Stimulated activated CD8-positive, alpha-beta memory T cell treated with anti-CD3 and anti-CD28 coated beads, Interleukin-4, amount 100 ng/mL, for 48 hours (primary cell): ENCODE measurements at regions not wholly inside any gene's neighbourhood (a gene's known extent, or its start where the extent isn't known, plus 50 kb on each side); places are given as distances from the start of the nearest gene placed in this dataset.
"Not testable (repeated sequence)": the region's sequence is repeated elsewhere in the genome, so short reads cannot be mapped to it uniquely, and the experiment has no call there.

Source experiments
- DNase-seq: peaks from one replicate; pipeline ENCODE4 v3.0.0-alpha.2; 2020

DNA sequence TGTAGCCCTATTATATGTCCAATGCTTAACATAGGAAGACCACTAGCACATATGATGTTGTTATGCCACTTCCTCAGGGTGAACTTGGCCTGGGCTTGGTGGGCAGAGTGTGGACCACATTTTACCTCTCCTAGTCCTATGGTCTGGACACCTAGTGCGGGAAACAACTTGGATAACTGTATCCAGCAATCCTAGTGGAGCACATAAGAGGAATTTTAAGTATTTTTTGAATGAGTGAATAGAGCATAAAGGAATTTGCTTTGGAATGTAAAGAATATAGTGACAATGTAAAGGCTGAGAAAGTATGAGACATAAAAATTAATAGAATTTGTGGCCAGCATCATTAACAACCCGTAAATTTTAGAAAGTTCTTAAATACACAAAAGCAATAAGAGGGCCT lies 528.9 kb downstream of the IGSF11 start:
- DNase-seq: no peak

DNA sequence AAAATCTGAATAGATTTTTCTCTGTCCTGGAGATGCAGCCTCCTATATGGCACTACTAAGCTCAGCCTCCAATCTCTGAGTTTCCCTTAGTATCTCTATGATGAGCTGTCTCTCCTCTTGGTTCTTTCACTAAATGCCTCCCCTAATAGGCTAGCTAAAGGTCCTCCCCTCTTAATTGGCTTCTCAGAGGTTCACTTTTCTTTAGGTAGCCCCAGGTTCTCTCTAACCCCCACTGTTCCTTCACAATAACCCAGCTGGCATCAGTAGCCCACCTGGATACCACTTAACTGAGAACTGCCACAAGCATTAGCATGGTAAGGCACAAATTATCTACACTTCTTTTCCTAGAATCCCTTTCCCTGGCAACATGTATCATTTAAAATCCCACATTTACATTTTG lies 523.2 kb downstream of the IGSF11 start:
- DNase-seq: no peak

DNA sequence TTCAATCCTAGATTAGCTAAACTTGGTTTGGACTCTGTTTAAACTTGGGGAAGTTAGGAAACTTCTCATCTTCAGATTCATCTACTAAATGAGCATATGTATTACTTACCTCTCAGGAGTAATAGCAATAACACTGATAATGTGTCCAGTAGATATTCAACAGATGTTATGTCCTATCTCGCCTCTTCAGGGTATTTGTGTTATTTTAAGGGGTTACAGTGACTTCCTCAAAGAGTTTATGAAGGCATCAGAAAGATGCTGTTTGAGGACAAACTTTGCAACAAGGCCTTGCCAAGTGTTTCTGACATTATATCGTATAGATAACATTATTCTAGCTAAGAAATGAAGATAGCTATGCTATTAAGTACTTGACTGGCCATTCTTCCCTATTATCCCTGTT lies 522.3 kb downstream of the IGSF11 start:
- DNase-seq: no peak

DNA sequence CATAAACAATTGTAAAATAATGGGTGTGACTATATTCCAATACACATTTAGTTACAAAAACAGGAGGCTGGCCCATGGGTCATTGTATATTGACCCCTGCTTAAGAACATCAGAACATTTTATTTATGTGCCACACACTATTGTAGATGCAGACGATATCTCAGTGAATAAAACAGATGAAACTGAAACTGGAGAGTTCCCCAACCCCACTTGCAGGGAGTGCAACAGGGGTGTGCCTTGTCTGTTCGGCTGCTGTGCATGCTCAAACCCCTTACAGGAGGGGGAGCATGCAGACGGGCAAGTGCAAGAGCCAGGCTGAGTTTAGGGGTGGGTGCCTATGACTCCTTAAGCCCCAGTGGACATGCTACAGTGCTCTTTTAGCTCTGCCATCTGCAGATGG lies 509.6 kb downstream of the IGSF11 start:
- DNase-seq: no peak

DNA sequence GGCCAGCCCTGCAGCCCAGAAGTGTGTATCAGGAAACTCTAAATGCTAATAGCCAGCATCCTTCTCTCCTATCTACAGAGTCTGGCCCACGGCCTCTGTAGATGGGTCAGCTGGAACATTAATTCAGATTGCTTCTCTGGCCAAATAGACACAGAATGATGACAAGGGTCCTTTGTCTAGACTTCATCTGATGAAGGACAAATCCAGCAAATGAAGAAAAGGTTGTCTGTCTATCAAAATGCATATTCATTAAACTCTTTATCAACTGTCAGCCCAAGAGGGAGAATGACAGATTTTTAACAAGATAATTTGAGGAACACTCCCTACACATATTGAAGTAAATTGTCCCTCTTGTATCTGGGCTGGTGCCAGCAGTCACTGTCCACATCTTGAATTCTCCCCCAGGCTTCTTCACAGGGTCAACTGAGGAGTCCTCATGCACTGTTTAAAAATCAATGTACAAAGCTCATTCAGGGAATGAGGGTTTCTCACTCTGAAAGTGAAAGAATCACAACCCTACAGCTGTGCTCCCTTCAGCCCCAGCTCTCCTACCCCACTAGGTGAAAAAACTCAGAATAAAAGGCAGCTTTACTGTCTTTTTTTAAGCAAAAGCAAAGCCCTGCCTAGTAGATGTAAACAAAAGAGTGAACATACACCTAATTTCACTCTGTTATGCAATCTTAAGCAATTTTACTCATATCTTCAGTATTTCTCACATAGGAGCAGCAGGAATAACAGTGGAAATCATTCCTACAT lies 507.7 kb downstream of the IGSF11 start:
- no peak for DNase-seq

DNA sequence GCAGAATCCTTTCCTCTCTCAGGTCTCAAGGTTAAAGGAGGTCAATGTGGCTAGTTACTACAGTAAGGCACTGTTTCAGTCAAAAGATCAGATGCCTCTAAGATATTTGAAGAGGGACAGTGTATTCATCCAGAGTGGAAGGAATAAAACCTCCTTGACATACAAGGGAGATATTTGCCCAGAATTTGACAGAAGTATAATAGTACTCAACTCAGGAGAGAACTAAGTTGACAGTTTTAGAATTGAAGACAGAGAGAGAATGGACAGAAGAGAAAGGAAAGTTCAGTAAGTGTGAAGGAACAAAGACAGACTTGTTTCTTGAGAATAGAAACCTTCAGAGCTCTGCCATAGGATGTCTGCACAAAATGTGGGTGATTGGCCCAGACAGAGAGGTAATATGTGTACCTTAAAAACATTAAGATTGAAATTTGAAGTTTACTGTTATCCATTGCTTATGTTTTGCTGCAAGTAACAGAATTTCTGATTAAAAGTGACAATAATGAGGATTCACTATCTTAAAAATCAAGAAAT lies 507.1 kb downstream of the IGSF11 start:
- no peak for DNase-seq

DNA sequence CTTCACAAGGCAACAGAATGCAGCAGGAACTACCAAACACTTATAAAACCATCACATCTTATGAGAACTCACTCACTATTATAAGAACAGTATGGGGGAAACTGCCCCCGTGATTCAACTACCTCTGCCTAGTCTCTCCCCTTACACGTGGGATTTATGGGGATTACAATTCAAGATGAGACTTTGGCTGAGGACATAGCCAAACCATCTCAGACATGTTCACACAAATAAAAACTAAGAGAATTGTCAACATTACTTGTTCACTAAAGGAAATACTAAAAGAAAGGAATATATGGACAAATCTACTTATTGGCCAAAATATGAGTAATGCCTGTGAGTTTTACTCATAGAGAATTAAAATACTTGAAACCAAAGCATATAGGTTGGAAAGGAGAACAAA lies 505.1 kb downstream of the IGSF11 start:
- DNase-seq: no peak

DNA sequence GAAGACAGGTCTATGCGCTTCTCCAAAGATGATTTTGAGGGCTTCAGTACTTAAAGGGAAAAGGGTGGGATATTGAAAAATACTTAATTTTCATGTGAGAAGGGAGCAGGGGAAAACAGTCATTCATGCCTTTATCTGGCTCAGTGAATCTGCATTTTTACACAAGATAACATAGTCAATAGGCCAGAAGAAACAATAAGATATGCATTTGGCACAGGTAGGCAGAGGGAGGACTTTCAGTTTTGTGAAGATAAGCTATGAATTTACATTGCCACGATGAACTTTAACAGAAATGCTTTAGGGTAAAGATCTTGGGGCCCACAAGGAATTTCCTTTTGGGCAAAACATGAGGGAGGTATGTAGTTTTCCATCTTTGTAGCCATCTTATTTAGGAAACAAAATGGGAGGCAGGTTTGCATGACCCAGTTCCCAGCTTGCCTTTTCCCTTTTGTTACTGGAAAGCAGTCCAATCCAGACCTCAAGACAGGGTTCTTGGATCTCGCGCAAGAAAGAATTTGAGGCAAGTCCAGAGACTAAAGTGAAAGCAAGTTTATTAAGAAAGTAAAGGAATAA lies 504.2 kb downstream of the IGSF11 start:
- no peak for DNase-seq

DNA sequence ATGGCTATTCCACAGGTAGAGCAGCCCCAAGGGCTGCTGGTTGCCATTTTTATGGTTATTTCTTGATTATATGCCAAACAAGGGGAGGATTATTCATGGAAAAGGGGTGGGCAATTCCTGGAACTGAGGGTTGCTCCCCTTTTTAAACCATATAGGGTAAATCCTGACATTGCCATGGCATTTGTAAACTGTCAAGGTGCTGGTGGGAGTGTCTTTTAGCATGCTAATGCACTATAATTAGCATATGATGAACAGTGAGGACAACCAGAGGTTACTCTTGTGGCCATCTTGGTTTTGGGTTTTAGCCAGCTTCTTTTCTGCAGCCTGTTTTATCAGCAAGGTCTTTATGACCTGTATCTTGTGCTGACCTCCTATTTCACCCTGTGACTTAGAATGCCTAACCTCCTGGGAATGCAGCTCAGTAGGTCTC lies 503.7 kb downstream of the IGSF11 start:
- DNase-seq: not testable (repeated sequence)

DNA sequence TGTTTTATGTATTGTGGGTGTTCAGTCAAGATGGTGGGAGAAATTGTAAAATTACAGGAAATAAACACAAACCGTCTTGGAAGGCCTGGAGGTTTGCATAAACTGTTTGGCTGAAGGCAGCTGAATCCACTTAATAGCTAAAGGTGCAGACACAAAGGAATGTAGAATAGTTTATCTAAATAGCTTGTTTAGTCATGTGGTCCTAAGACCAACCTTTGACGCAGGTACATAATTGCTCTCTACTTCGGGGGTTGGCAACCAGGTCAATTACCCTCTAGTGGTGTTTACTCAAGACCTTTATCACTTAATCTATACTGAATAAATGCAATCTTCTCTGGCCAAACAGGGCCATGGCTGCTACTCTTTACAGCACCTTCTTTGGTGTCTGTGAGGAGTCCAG lies 502.8 kb downstream of the IGSF11 start:
- DNase-seq: no peak

DNA sequence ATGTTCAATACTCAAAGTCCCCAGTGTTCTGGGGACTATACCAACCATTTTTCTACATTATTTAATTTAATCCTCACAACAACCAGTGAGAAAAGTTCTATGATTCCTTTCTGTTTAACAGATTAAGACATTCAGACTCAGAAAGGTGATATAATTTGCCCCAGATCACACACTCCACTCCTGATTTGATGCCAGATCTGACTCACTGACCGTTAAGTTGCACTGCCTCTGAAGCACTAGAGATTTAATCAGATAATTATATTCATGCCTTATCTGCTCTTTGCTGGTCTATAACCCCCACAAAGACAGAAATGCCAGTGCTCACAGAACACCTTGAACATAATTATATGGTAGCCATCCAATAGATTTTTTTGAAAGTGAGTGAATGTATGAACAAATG lies 501.0 kb downstream of the IGSF11 start:
- DNase-seq: no peak

DNA sequence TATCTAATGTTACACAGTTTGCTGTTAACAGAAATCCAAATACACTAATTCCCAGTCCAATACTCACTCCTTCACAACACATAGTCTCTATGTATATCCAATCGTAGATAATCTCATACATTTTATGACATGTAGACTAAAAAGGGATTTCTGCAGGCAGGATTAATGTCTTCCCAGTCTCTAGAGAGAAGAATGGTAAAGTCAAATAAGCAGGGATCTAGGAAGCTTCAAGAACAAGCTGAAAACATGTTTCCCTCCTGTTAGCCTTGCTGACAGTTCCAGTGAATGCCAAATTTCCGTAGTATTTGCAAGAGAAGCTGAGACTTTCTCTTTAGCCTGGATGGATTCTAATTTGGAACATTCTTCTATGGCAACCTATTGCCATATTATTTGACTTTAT lies 500.1 kb downstream of the IGSF11 start:
- DNase-seq: no peak

DNA sequence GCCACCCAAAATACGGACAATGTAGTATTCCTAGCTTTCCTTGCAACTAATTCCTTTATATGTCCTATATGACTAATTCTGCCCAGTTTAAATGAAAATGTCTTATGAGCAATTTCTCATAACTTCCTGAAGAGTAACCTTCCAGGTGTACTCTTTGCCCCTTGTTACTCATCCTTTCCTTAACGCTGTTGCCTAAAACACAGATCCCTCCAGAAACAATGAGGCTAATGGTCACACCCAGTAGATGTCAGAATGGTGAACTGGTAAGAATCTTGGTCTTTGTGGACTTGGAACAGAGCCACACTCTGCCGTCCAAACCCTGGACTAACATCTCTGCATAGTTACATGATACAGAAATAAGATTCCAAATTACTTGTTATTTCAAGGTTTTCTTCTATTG lies 497.9 kb downstream of the IGSF11 start:
- no peak for DNase-seq

DNA sequence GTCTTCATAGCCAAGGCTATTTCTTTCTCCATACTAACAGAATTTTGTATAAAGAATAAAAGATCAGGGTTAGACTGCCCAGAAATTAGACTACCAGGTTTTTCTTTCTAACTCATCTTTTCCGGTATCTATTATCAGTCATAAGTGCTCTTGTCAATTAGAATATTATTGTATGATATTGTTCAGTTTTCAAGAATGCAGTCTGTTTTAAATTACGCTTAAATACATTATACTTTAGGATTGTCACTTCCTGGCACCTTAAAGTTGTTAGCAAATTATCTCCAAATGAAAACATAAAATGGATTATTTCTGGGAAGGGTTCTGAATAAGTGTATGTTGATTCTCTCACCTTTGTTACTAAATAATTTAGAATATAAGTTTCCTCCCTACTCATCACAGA lies 497.2 kb downstream of the IGSF11 start:
- DNase-seq: no peak

DNA sequence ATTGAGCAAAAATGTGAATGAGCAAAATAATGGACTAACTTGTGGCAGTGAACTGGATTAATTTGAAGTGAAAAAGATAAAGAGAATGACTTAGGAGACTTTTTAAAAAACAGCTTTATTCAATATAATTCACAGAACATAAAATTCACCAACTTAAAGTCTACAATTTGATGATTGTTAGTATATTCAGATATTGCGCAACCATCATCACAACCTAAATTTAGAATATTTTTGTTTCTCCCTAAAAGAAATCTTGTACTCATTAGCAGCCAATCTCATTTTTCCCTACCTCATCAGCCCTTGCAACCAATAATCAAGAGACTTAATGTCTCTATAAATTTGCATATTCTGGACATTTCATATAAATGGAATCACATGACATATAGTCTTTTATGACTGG lies 496.5 kb downstream of the IGSF11 start:
- no peak for DNase-seq

DNA sequence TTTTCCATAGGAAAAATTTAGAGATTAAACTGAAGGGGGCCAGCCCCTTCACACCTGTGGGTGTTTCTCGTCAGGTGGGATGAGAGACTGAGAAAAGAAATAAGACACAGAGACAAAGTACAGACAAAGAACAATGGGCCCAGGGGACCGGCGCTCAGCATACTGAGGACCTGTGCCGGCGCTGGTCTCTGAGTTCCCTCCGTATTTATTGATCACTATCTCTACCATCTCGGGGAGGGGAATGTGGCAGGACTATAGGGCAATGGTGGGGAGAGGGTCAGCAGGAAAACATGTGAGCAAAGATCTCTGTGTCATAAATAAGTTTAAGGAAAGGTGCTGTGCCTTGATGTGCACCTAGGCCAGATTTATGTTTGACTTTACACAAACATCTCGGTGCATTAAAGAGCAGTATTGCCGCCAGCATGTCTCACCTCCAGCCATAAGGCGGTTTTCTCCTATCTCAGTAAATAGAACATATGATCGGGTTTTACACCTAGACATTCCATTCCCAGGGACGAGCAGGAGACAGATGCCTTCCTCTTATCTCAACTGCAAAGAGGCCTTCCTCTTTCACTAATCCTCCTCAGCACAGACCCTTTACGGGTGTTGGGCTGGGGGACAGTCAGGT lies 494.7 kb downstream of the IGSF11 start:
- DNase-seq: not testable (repeated sequence)

DNA sequence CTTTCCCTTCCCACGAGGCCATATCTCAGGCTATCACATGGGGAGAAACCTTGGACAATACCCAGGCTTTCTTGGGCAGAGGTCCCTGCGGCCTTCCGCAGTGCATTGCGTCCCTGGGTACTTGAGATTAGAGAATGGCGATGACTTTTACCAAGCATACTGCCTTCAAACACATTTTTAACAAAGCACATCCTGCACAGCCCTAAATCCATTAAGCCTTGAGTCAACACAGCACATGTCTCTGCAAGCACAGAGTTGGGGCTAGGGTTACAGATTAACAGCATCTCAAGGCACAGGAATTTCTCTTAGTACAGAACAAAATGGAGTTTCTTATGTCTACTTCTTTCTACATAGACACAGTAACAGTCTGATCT lies 494.2 kb downstream of the IGSF11 start:
- DNase-seq: not testable (repeated sequence)

DNA sequence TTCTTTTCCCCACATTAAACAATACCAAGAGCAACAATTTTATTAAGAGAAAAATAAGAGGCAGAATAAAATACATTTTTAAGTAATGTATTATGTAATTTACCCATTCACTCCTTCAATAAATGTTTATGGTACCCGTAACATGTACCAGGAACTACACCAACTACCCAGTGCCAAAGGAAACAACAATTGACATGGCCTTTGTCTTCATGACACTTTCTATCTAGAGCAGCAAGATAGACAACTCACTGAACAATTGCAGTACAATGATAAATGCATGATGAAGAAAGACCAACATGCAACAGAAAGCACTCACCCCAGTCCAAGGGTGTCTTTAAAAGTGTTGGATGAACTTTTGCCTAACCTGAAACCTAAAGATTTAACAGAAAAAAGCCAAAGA lies 493.8 kb downstream of the IGSF11 start:
- DNase-seq: no peak

DNA sequence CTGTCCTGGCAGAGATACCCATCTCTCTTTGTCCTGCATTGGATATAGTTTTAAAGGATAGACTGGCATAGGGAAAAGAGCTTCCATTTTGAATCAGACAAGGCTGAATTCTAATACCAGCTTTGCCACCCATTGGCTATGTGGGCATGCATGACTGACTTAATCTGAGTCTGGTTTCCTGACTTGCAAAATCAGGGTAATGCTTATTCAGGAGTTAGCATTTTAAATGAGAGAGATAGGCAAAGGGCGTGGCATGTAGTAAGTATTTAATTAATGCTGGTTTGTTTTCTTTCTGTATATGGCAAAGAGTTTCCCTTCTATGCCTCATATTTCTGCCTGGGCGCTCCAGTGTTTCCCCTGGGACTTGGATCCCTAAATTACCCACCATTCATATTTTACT lies 492.9 kb downstream of the IGSF11 start:
- DNase-seq: no peak

DNA sequence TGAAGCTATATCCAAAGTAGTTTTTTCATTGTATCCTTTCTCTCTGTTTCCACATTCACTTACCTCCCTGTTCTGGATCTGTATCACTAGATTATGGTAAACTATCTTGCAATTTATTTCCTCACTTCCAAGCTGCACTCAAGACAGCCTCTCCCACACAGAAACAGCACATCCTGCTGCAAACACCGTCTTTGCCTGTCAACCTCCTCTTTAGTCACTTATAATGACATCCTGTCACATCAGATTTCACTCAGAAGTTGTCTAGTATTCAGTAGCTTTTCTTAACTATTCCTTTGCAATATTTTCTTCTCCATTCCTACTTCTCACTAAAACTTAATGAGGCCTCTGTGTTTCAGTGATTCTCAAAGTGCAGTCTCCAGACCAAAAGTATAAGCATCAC lies 490.8 kb downstream of the IGSF11 start:
- DNase-seq: no peak

DNA sequence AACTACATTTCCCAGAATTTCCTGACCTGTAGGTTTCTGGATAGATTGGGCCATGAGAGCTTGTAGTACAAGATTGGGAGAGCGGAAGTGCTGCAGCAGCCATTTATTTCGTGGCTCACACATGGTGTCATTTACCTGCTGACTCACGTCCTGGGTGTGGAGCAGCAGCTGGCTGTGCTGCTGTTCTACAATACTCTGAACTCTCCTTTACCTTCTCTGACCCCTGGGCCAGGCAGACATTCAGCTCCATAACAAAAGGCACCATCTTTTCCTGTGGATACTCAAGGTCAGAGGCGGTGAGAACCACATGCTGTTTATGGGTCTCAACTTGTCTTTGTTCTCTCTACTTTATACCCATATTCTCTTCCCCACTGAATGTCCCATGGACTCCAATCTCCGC lies 490.2 kb downstream of the IGSF11 start:
- no peak for DNase-seq

DNA sequence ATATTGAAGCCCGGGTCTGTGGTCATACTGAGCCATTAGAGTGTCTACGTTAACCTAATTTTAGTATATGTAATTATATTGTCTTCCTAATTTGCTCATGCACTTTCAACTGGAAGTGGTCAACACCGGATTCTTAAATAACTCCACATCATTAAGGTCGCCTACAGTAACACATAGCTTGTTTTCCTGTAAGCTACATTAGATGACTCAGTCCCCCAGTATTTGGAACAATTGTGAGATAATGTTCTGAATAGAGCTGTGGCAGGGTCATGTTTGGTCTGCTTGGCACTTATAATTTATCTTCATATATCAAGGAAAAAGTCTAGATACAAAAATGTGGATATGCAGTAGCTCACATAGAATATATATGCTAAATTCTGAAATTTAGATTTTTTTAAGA lies 486.2 kb downstream of the IGSF11 start:
- no peak for DNase-seq

DNA sequence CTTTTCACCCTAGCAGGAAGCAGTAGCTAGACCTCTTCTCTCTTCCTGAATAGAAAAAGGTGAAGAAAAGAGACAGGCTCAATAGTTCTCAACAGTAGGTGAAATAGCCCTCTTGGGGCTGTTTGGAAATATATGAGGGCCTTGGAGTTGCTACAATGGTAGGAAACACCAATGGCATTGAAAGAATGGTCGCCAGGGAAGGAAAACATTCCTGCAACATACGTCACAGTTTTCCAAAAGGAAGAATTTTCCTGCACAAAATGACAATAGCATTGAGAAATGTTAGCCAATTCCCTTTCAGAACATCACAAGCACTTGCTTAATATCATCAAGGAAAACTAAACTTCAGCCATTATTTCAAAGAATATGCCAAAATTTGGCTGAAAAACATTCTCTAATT lies 484.5 kb downstream of the IGSF11 start:
- DNase-seq: no peak

DNA sequence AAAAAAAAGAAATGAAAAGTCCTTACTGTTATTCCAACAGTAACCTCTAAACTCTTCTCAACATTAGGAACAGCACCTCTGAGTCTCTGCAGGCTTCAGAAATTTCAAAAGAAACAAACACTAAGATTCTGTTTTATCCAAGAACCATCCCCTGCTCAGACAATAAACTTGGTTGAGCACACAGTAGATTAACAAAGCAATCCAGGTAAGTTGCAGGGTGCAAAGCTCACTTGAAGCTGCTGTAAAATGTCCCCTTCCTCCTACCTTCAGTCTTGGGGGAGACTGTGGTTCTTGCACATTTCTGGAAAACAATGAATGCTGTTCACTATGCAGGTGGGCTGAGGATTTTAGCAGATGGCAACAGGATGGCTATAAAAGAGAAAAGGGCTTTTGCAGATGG lies 484.1 kb downstream of the IGSF11 start:
- no peak for DNase-seq
